ENCODE measurements at regions not wholly inside any gene's neighbourhood (a gene's known extent, or its start where the extent isn't known, plus 50 kb on each side); places are given as distances from the start of the nearest gene placed in this dataset.

- TF ChIP-seq CTCF (conservative IDR thresholded peaks at IDR 0.05 in 1 of 2, IDR thresholded peaks at IDR 0.05 in 1 of 2; ENCODE audit: low read depth in 1 of 2, low read length in 2 of 2), result no peak
- no peak for TF ChIP-seq EZH2 (IDR thresholded peaks at IDR 0.05; ENCODE audit: low read length, missing control alignments)
These were observed 235.1 kb upstream of the ANKH start for GRCh38 chr5:15106530-15107283.
